OCI-LY3 (cell line): ENCODE measurements at regions not wholly inside any gene's neighbourhood (a gene's known extent, or its start where the extent isn't known, plus 50 kb on each side); places are given as distances from the start of the nearest gene placed in this dataset.

ENCODE experiments used
- CTCF ChIP-seq: fragments of 200-600, 300-600 bp; sonication (generic); IDR thresholded peaks from 2 replicates; pipeline ENCODE4 v1.5.1; 2014; ENCODE audit warnings: antibody characterized with exemption, low read length, low read depth
- EZH2phosphoT487 ChIP-seq: fragments of 200-600 bp; shearing (Covaris generic); IDR thresholded peaks from 2 replicates; pipeline ENCODE4 v1.6.1; 2018; ENCODE audit warnings: antibody characterized with exemption, mixed run types, low read depth

- TF ChIP-seq CTCF, result no peak
- TF ChIP-seq EZH2phosphoT487, result no peak
Observed at GRCh38 chr2:220572385-220572784, 945.0 kb downstream of the SLC4A3 start.
